Suppressor macrophage (primary cell): ENCODE measurements at regions not wholly inside any gene's neighbourhood (a gene's known extent, or its start where the extent isn't known, plus 50 kb on each side); places are given as distances from the start of the nearest gene placed in this dataset.
"Not testable (repeated sequence)": the region's sequence is repeated elsewhere in the genome, so short reads cannot be mapped to it uniquely, and the experiment has no call there.

Experiments
- DNase-seq, 4 experiments: peaks; one replicate each; pipeline ENCODE4 v3.0.0-alpha.2; 2020 to 2022

- DNase-seq = no peak
These were observed 133.3 kb upstream of the MEX3C start for GRCh38 chr18:51330739-51331138.

- no peak for DNase-seq
These were observed 139.9 kb upstream of the MEX3C start for GRCh38 chr18:51337406-51337805.

- DNase-seq = no peak
These were observed 142.4 kb upstream of the MEX3C start for GRCh38 chr18:51339856-51340255.

GRCh38 chr18:51340332-51340731, 142.9 kb upstream of the MEX3C start:
- no peak for DNase-seq

DNA sequence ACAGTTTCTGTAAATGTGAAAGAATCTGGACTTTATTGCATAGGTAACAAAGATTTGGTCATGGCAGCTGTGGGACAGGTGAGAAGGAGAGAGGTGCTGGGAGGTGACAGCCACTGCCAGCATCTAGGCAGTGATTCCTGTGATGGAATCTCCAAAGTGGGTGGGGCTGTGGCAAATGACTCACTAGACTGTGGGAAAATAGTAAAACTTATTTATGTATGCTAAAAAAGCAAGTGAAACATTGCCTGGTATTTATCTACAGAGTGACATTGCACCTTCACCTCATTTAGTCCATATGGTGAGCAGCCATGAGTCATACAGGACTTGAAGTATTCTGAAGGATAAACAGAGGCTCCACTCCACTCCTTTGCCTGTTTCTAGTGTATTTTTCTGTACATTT, 145.3 kb upstream of the MEX3C start:
- no peak for DNase-seq

DNA sequence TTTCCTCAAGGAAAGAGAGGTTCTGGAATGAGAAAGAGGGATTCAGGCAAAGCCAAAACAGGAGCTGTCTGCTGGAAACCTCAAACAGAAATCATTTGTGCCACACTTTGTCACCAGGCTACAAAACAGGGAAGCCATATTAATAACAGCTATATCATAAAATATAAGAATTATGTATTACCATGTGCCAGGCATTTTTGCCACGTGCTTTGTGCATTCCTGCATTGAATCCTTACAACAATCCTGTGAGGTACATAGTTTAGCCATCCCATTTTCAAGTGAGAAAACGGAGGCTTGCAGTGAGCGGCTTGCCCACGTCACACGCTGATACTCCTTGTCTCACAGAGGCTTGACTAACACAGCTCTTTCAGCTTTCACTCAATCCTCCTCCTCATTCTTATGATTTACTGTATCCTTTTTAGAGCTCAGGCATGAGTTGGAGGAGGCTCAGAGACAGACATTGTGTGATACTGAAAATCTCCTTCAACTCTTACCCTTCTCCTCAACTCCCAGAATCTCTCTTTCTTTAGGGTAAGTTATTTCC, 148.4 kb upstream of the MEX3C start:
- no peak for DNase-seq

GRCh38 chr18:51346404-51346803, 148.9 kb upstream of the MEX3C start:
- no peak for DNase-seq

DNA sequence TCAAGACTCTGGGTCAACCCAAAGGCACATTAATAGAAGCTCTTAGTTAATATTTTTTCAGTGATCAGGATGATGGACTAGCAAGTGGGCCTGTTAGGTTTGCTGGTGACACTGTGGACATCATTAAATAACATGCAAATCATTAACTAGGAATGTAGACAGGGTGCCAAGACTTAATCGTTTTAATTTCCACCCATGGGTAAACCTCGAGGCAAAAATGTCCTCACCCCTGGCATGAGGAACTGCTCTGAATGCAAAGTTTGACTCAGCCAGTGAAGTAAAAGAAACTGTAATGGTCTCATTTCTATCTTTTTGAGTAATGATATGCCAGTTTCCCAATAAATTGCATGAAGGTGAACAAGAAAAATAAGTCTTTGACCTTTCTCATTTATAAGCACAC, 152.6 kb upstream of the MEX3C start:
- no peak for DNase-seq

- no peak for DNase-seq
These were observed 158.4 kb upstream of the MEX3C start for GRCh38 chr18:51355841-51356240.

GRCh38 chr18:51360301-51360700, 162.8 kb upstream of the MEX3C start:
- not testable (repeated sequence) for DNase-seq

- peak in 3 of 4 experiments; percentile 5 to 25 (median 18) for DNase-seq
These were observed 163.8 kb upstream of the MEX3C start for GRCh38 chr18:51361130-51361860.

DNA sequence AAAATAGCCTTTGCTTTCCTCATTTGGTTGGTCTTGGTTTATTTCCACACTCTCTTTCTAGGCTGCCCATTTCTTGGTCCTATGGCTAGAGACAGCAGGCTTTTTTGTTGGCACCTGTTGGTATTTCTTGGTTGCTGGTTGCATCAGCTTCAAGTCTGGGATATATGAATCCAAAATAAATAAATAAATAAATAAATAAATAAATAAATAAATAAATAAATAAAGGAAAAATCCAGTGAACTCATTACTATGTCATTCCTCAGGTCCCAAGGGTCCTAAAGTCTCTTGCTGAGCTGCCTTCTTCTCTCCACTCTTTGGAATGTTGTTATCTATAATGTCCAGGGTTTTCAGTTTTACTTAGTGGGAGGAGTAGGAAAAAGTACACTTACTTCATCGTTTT, 165.9 kb upstream of the MEX3C start:
- no peak for DNase-seq

DNA sequence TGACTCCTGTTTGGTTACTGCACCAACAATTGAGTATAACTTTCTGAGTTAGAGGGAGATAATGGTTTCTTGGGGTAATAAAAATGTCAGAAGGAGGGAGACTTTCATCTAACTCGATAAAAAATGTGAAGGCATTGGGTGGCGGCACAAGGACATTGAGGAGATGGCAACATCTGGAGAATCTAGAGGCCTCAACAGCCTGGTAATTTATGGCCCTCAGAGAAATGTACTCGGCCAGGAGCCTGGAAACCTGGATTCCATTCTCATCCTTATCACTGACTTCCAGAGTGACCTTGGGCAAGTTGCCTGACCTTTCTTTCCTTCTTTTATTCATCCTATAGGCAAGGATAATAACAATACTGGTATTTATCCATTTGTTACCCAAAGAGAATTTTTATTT, 173.5 kb upstream of the MEX3C start:
- no peak for DNase-seq

DNA sequence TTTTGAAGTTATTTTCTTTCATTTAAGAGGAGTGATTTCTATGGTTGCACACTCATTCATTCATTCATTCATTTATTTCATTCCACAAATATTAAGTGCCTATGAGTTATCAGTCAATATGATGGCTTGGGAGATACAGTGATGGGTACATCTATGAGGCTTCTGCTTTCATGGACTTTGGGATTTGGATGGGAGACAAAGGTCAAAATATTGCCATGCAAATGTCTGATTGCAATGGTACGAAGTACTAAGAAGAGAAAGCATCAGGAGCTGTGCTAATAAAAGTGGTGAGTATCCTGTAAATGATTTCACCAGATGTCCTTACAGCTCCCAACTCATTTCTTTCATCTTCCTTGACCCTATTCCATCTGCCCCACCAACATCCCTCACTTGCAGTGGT, 174.4 kb upstream of the MEX3C start:
- DNase-seq = no peak

GRCh38 chr18:51382081-51382480, 184.6 kb upstream of the MEX3C start:
- no peak for DNase-seq

GRCh38 chr18:51383116-51383515, 185.6 kb upstream of the MEX3C start:
- no peak for DNase-seq

- DNase-seq = no peak
These were observed 186.2 kb upstream of the MEX3C start for GRCh38 chr18:51383711-51384110.

- no peak for DNase-seq
These were observed 187.8 kb upstream of the MEX3C start for GRCh38 chr18:51385270-51385669.

DNA sequence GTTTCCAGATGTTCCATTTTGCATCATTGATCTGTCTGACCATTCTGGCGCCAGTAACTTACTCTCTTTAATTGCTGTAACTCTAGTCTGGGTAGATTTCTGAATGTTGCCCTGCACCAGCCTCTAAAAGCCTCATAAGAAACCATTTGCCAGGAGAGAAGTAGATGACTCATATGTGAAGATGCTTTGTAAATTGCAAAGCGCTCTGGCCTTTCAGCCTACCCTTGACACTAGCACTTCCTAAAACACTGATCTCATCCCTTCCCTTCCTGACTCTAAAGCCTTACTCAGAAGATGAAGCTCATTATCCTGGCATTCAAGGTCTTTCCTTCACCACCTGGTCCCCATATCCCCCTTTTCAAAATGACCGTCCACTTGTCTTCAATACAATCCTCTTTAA, 193.2 kb upstream of the MEX3C start:
- DNase-seq = no peak

GRCh38 chr18:51391215-51391614, 193.7 kb upstream of the MEX3C start:
- DNase-seq = no peak

DNA sequence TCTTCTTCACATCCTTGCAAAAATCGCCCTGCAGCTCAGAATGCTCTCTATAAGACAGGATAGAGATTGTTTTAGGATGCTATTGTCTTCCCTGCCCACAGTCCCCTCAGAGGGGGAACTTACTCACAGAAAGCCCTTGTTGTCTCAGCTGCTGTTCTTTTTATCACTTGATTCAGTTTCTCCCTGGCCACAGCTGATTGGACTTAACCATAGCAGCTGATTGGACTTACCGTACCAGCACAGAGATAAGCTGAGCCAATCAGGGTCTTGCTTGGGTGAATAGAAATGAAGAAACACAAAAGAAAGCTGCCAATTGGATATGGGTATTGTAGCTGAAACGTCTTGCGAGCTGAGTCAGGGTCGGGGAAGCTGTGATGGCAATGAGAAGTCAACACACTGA, 194.2 kb upstream of the MEX3C start:
- no peak for DNase-seq

DNA sequence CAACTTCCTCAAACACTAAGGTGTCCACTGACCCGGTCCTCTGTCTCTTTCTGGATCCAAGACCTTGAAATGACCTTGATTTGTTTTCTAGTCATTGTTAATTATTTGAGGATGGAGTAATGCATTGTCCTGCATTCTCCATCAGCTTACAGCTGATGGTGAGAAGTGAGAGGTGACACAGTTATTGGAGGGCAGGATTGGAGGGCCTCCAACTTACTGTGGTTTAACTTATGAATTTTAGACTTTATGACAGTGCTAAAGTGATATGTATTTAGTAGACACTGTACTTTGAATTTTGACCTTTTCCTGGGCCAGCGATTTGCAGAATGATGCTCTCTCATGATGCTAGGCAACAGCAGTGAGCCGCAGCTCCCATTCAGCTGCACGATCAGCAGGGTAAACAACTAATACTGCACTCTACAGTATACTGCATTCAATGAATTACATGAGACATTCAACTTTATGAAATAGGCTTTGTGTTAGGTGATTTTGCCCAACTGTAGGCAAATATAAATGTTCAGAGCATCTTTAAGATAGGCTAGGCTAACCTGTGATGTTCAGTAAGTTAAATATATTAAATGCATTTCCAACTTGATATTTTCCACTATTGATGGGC, 200.0 kb upstream of the MEX3C start:
- DNase-seq = no peak

DNA sequence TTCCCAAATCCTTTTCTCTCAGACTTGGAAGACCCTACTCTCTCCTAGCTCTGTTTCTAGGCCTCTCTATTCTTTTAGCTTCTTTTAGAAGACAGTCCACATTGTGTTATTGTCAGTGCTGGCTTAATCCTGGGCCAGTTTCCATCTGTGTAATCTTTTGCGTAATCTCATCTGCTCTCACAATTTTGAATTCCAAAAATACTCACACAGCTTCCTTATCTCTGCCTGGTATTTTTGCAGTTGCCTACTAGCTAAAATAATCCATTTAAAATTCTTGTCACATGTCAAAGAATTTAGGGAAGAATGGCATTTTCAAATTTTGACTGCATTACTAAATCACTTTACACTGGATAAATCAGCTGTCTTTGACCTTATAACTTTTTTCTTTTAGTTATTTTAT, 200.6 kb upstream of the MEX3C start:
- no peak for DNase-seq

- DNase-seq = no peak
These were observed 202.1 kb upstream of the MEX3C start for GRCh38 chr18:51399491-51400122.
